H9 (cell line): ENCODE measurements at regions not wholly inside any gene's neighbourhood (a gene's known extent, or its start where the extent isn't known, plus 50 kb on each side); places are given as distances from the start of the nearest gene placed in this dataset.

Source experiments
- DNase-seq: peaks from one replicate; pipeline ENCODE4 v3.0.0-alpha.2; 2017
- H2AFZ ChIP-seq: one replicate; pipeline ENCODE4 v1.6.1; 2013; ENCODE audit warnings: mild to moderate bottlenecking, low read length, control low read depth, moderate library complexity
- H2AK5ac ChIP-seq: 2 replicates; pipeline ENCODE4 v1.6.1; 2013; ENCODE audit warnings: low read length, control low read depth, mixed read lengths; ENCODE audit not compliant: insufficient read length
- H2BK120ac ChIP-seq: one replicate; pipeline ENCODE4 v1.6.1; 2013; ENCODE audit warnings: low read depth, mild to moderate bottlenecking, low read length, control low read depth, inconsistent platforms; ENCODE audit not compliant: poor library complexity, severe bottlenecking
- H2BK12ac ChIP-seq: 2 replicates; pipeline ENCODE4 v1.6.1; 2013; ENCODE audit warnings: low read length, control low read depth, mixed read lengths, low read depth; ENCODE audit not compliant: insufficient read length
- H2BK15ac ChIP-seq: 2 replicates; pipeline ENCODE4 v1.6.1; 2013; ENCODE audit warnings: low read depth, low read length, control low read depth
- H2BK20ac ChIP-seq: one replicate; pipeline ENCODE4 v1.6.1; 2013; ENCODE audit warnings: low read depth, mild to moderate bottlenecking, low read length, control low read depth, inconsistent platforms; ENCODE audit not compliant: poor library complexity, severe bottlenecking
- H2BK5ac ChIP-seq: 2 replicates; pipeline ENCODE4 v1.6.1; 2013; ENCODE audit warnings: low read length, control low read depth, mixed read lengths; ENCODE audit not compliant: insufficient read length
- H3K14ac ChIP-seq: 2 replicates; pipeline ENCODE4 v1.6.1; 2013; ENCODE audit warnings: low read length, control low read depth; ENCODE audit not compliant: insufficient read depth
- H3K18ac ChIP-seq: 2 replicates; pipeline ENCODE4 v1.6.1; 2013; ENCODE audit warnings: low read depth, mild to moderate bottlenecking, mixed read lengths, low read length, control low read depth; ENCODE audit not compliant: insufficient read length
- H3K23ac ChIP-seq: 2 replicates; pipeline ENCODE4 v1.6.1; 2013; ENCODE audit warnings: low read length, control low read depth, mixed read lengths, low read depth; ENCODE audit not compliant: insufficient read length
- H3K23me2 ChIP-seq: 2 replicates; pipeline ENCODE4 v1.6.1; 2013; ENCODE audit warnings: low read depth, mild to moderate bottlenecking, mixed read lengths, low read length, control low read depth; ENCODE audit not compliant: insufficient read length, poor library complexity, severe bottlenecking
- H3K27ac ChIP-seq: 2 replicates; pipeline ENCODE4 v1.5.1; 2013; ENCODE audit warnings: low read length, control low read depth, mixed read lengths, low read depth; ENCODE audit not compliant: insufficient read length
- H3K27me3 ChIP-seq: 2 replicates; pipeline ENCODE4 v1.6.1; 2013; ENCODE audit warnings: low read length, control low read depth, inconsistent platforms; ENCODE audit not compliant: insufficient read depth
- H3K4ac ChIP-seq: 2 replicates; pipeline ENCODE4 v1.6.1; 2013; ENCODE audit warnings: low read depth, mild to moderate bottlenecking, control low read depth, inconsistent platforms, low read length, moderate library complexity
- H3K4me1 ChIP-seq: 2 replicates; pipeline ENCODE4 v1.6.1; 2013; ENCODE audit warnings: low read length, control low read depth, inconsistent platforms; ENCODE audit not compliant: insufficient read depth
- H3K4me2 ChIP-seq: 2 replicates; pipeline ENCODE4 v1.6.1; 2013; ENCODE audit warnings: low read length, control low read depth, mixed read lengths; ENCODE audit not compliant: insufficient read length, insufficient read depth
- H3K56ac ChIP-seq: 2 replicates; pipeline ENCODE4 v1.6.1; 2013; ENCODE audit warnings: low read depth, mild to moderate bottlenecking, mixed read lengths, low read length, control low read depth; ENCODE audit not compliant: insufficient read length
- H3K79me1 ChIP-seq: 2 replicates; pipeline ENCODE4 v1.6.1; 2013; ENCODE audit warnings: low read depth, mild to moderate bottlenecking, moderate library complexity, low read length, control low read depth, inconsistent platforms; ENCODE audit not compliant: insufficient read depth, poor library complexity, severe bottlenecking
- H3K79me2 ChIP-seq: 2 replicates; pipeline ENCODE4 v1.6.1; 2013; ENCODE audit warnings: low read length, control low read depth, inconsistent platforms; ENCODE audit not compliant: insufficient read depth
- H3K9ac ChIP-seq: 2 replicates; pipeline ENCODE4 v1.6.1; 2013; ENCODE audit warnings: low read length, control low read depth, mixed read lengths; ENCODE audit not compliant: insufficient read length; ENCODE audit errors: extremely low read depth
- H3K9me3 ChIP-seq: one replicate; pipeline ENCODE4 v1.6.1; 2013; ENCODE audit warnings: low read depth, low read length, inconsistent platforms; ENCODE audit not compliant: control insufficient read depth
- H3T11ph ChIP-seq: one replicate; pipeline ENCODE4 v1.6.1; 2013; ENCODE audit warnings: mild to moderate bottlenecking, low read length, control low read depth, inconsistent platforms
- H4K20me1 ChIP-seq: one replicate; pipeline ENCODE4 v1.6.1; 2013; ENCODE audit not compliant: control insufficient read depth, insufficient read length, insufficient read depth
- H4K5ac ChIP-seq: 2 replicates; pipeline ENCODE4 v1.6.1; 2013; ENCODE audit warnings: low read depth, mild to moderate bottlenecking, mixed read lengths, low read length, control low read depth; ENCODE audit not compliant: insufficient read length
- H4K8ac ChIP-seq: replicated peaks from 2 replicates; pipeline ENCODE4 v1.6.1; 2013; ENCODE audit warnings: low read length, control low read depth, mixed read lengths, low read depth; ENCODE audit not compliant: insufficient read length
- H4K91ac ChIP-seq: 2 replicates; pipeline ENCODE4 v1.6.1; 2013; ENCODE audit warnings: low read depth, mild to moderate bottlenecking, moderate library complexity, mixed read lengths, low read length, control low read depth; ENCODE audit not compliant: insufficient read length
- H3K27ac Mint-ChIP-seq, 3 experiments: 2 replicates in 2 of 3; 3 replicates in 1 of 3; pipeline ENCODE4 v1.8.0; 2020 to 2021; ENCODE audit warnings: mixed read lengths in 3 of 3, mild to moderate bottlenecking in 1 of 3, moderate library complexity in 1 of 3
- H3K27me3 Mint-ChIP-seq: 2 replicates; pipeline ENCODE4 v1.8.0; 2021; ENCODE audit warnings: low read depth, mild to moderate bottlenecking, moderate library complexity, mixed read lengths
- H3K36me3 Mint-ChIP-seq, 3 experiments: 2 replicates in 2 of 3; 3 replicates in 1 of 3; pipeline ENCODE4 v1.8.0; 2020 to 2021; ENCODE audit warnings: low read depth in 3 of 3, mixed read lengths in 3 of 3; ENCODE audit not compliant: insufficient read depth in 1 of 3
- H3K4me1 Mint-ChIP-seq, 2 experiments: 2 replicates each; pipeline ENCODE4 v1.8.0; 2020; ENCODE audit warnings: mixed read lengths in 2 of 2
- H3K4me3 Mint-ChIP-seq, 2 experiments: 2 replicates in 1 of 2; 3 replicates in 1 of 2; pipeline ENCODE4 v1.8.0; 2020 to 2021; ENCODE audit warnings: mild to moderate bottlenecking in 2 of 2, mixed read lengths in 2 of 2, moderate library complexity in 1 of 2
- H3K9me3 Mint-ChIP-seq, 2 experiments: 2 replicates in 1 of 2; 3 replicates in 1 of 2; pipeline ENCODE4 v1.8.0; 2020; ENCODE audit warnings: mild to moderate bottlenecking in 2 of 2, mixed read lengths in 2 of 2, moderate library complexity in 1 of 2
- CTCF ChIP-seq: fragments of 200-600 bp; sonication (generic); conservative IDR thresholded peaks from 3 replicates; pipeline ENCODE4 v1.8.0; 2021; ENCODE audit warnings: antibody characterized with exemption, mild to moderate bottlenecking
- WGBS: extraction: QIAGEN DNeasy Blood & Tissue Kit; methylation state at CpG from one replicate; pipeline ENCODE4 v1.1.7; 2013; ENCODE audit warnings: missing lambda C conversion rate, low lambda C conversion rate, mixed read lengths; ENCODE audit not compliant: insufficient read length; ENCODE audit errors: extremely low coverage; 5-methylcytosine and 5-hydroxymethylcytosine counted together

GRCh38 chr18:34281722-34282121, 57.0 kb upstream of the NOL4 start:
- no peak overlapping the region for H3K4ac ChIP-seq
- WGBS = no CpG with 5 or more reads among the region's 3 CpGs
- H2BK15ac ChIP-seq = no peak overlapping the region
- H3K4me2 ChIP-seq = no peak overlapping the region
- H4K91ac ChIP-seq = no peak overlapping the region
- 0 out of 2 replicates have a peak, but pooled peaks cover 1% of the 10 kb centered on the region for H3K4me1 ChIP-seq
- no peaks in the 10 kb centered on the region for H3K79me2 ChIP-seq
- no peak overlapping the region for H2BK120ac ChIP-seq
- Mint-ChIP-seq H3K27ac (no peak overlapping the region), H3K36me3 (no peaks in the 10 kb centered on the region), H3K4me1 (peaks cover 2 to 3% of the 10 kb centered on the region in 2 experiments; a peak in 2 of 4 replicates), H3K9me3 (peaks cover 0 to 2% of the 10 kb centered on the region in 2 experiments; a peak in 1 of 5 replicates), H3K4me3 (no peak overlapping the region), H3K27me3 (no peaks in the 10 kb centered on the region)
- no peak overlapping the region for H2BK12ac ChIP-seq
- no peaks in the 10 kb centered on the region for H3K23me2 ChIP-seq
- no peak overlapping the region for H3K56ac ChIP-seq
- no peak overlapping the region for H3T11ph ChIP-seq
- H3K9ac ChIP-seq = no peak overlapping the region
- no peaks in the 10 kb centered on the region for H4K20me1 ChIP-seq
- no peak overlapping the region for H2BK5ac ChIP-seq
- no peak overlapping the region for H2BK20ac ChIP-seq
- no peaks in the 10 kb centered on the region for H3K79me1 ChIP-seq
- H3K14ac ChIP-seq = no peak overlapping the region
- no peak overlapping the region for H3K23ac ChIP-seq
- TF ChIP-seq CTCF = no peak
- H4K8ac ChIP-seq = no peak overlapping the region
- no peak for DNase-seq
- H2AFZ ChIP-seq = no peak overlapping the region
- H3K27ac ChIP-seq = no peak overlapping the region
- no peak overlapping the region for H3K18ac ChIP-seq
- H2AK5ac ChIP-seq = no peak overlapping the region
- no peaks in the 10 kb centered on the region for H3K9me3 ChIP-seq
- no peaks in the 10 kb centered on the region for H3K27me3 ChIP-seq
- H4K5ac ChIP-seq = no peak overlapping the region
